Activated T-helper 17 cell treated with anti-CD3 and anti-CD28 coated beads, Interleukin-2, amount 50 U/mL, for 72 hours (primary cell): ENCODE measurements at regions not wholly inside any gene's neighbourhood (a gene's known extent, or its start where the extent isn't known, plus 50 kb on each side); places are given as distances from the start of the nearest gene placed in this dataset.
"Not testable (repeated sequence)": the region's sequence is repeated elsewhere in the genome, so short reads cannot be mapped to it uniquely, and the experiment has no call there.

Experiments used
- ATAC-seq: fragments of 150-1000 bp; cut with Tn5 transposase; replicated peaks from 2 replicates; pipeline ENCODE4 v1.10.0; 2021; ENCODE audit warnings: mild to moderate bottlenecking, moderate library complexity
- H3K27ac Mint-ChIP-seq: one replicate; pipeline ENCODE4 v1.8.0; 2022; ENCODE audit warnings: mixed read lengths
- H3K27me3 Mint-ChIP-seq: one replicate; pipeline ENCODE4 v1.8.0; 2022; ENCODE audit warnings: mixed read lengths
- H3K36me3 Mint-ChIP-seq: one replicate; pipeline ENCODE4 v1.8.0; 2022; ENCODE audit warnings: low read depth, mild to moderate bottlenecking, mixed read lengths
- H3K4me1 Mint-ChIP-seq: one replicate; pipeline ENCODE4 v1.8.0; 2022; ENCODE audit warnings: mixed read lengths
- H3K4me3 Mint-ChIP-seq: one replicate; pipeline ENCODE4 v1.8.0; 2022; ENCODE audit warnings: mild to moderate bottlenecking, mixed read lengths
- H3K9me3 Mint-ChIP-seq: one replicate; pipeline ENCODE4 v1.8.0; 2022; ENCODE audit warnings: mixed read lengths

- H3K4me1 Mint-ChIP-seq = no peaks in the 10 kb centered on the region
- no peak for ATAC-seq
Observed at GRCh38 chr13:59012731-59013130, 1151.0 kb downstream of the DIAPH3 start.

GRCh38 chr13:59016250-59016649 is 1147.5 kb downstream of the DIAPH3 start:
- H3K27me3 Mint-ChIP-seq = no peaks in the 10 kb centered on the region
- no peaks in the 10 kb centered on the region for H3K36me3 Mint-ChIP-seq
- no peaks in the 10 kb centered on the region for H3K4me1 Mint-ChIP-seq
- ATAC-seq = no peak
- no peak overlapping the region for H3K4me3 Mint-ChIP-seq
- H3K9me3 Mint-ChIP-seq = peaks cover 4% of the 10 kb centered on the region
- H3K27ac Mint-ChIP-seq = no peak overlapping the region

More at GRCh38 chr13:59012731-59013130, 1151.0 kb downstream of the DIAPH3 start:
- H3K27ac Mint-ChIP-seq = no peak overlapping the region
- H3K27me3 Mint-ChIP-seq = no peaks in the 10 kb centered on the region
- no peaks in the 10 kb centered on the region for H3K36me3 Mint-ChIP-seq
- peaks cover 4% of the 10 kb centered on the region for H3K9me3 Mint-ChIP-seq
- H3K4me3 Mint-ChIP-seq = no peak overlapping the region

- Mint-ChIP-seq H3K27me3 (no peaks in the 10 kb centered on the region), H3K27ac (no peak overlapping the region), H3K4me1 (no peaks in the 10 kb centered on the region), H3K36me3 (no peaks in the 10 kb centered on the region), H3K4me3 (no peak overlapping the region), H3K9me3 (peaks cover 5% of the 10 kb centered on the region)
- no peak for ATAC-seq
Observed at GRCh38 chr13:59024434-59024833, 1139.3 kb downstream of the DIAPH3 start.

GRCh38 chr13:59034198-59034597 is 1129.5 kb downstream of the DIAPH3 start:
- Mint-ChIP-seq H3K4me3 (no peak overlapping the region), H3K4me1 (no peaks in the 10 kb centered on the region), H3K9me3 (peaks cover 6% of the 10 kb centered on the region), H3K36me3 (no peaks in the 10 kb centered on the region), H3K27me3 (no peaks in the 10 kb centered on the region), H3K27ac (no peak overlapping the region)
- no peak for ATAC-seq

- Mint-ChIP-seq H3K4me3 (no peak overlapping the region), H3K9me3 (no peaks in the 10 kb centered on the region), H3K27ac (no peak overlapping the region), H3K4me1 (no peaks in the 10 kb centered on the region), H3K36me3 (no peaks in the 10 kb centered on the region), H3K27me3 (no peaks in the 10 kb centered on the region)
- no peak for ATAC-seq
Observed at GRCh38 chr13:59038824-59039223, 1124.9 kb downstream of the DIAPH3 start.

- no peaks in the 10 kb centered on the region for H3K36me3 Mint-ChIP-seq
- no peaks in the 10 kb centered on the region for H3K4me1 Mint-ChIP-seq
- H3K9me3 Mint-ChIP-seq = no peaks in the 10 kb centered on the region
- no peak for ATAC-seq
- H3K4me3 Mint-ChIP-seq = no peak overlapping the region
- H3K27ac Mint-ChIP-seq = no peak overlapping the region
- no peaks in the 10 kb centered on the region for H3K27me3 Mint-ChIP-seq
Observed at GRCh38 chr13:59043016-59043415, 1120.7 kb downstream of the DIAPH3 start.

- ATAC-seq = no peak
- Mint-ChIP-seq H3K36me3 (no peaks in the 10 kb centered on the region), H3K9me3 (peaks cover 7% of the 10 kb centered on the region)
Observed at GRCh38 chr13:59047546-59047945, 1116.2 kb downstream of the DIAPH3 start.

GRCh38 chr13:59061621-59062020 is 1102.1 kb downstream of the DIAPH3 start:
- H3K4me3 Mint-ChIP-seq = no peak overlapping the region
- no peak overlapping the region for H3K27ac Mint-ChIP-seq
- no peaks in the 10 kb centered on the region for H3K9me3 Mint-ChIP-seq
- no peak for ATAC-seq
- no peaks in the 10 kb centered on the region for H3K36me3 Mint-ChIP-seq
- no peaks in the 10 kb centered on the region for H3K27me3 Mint-ChIP-seq
- H3K4me1 Mint-ChIP-seq = no peaks in the 10 kb centered on the region

More at GRCh38 chr13:59047546-59047945, 1116.2 kb downstream of the DIAPH3 start:
- Mint-ChIP-seq H3K27ac (no peak overlapping the region), H3K4me3 (no peak overlapping the region), H3K4me1 (no peaks in the 10 kb centered on the region), H3K27me3 (peaks cover 3% of the 10 kb centered on the region)

GRCh38 chr13:59064042-59064441 is 1099.7 kb downstream of the DIAPH3 start:
- no peaks in the 10 kb centered on the region for H3K36me3 Mint-ChIP-seq
- no peak for ATAC-seq
- no peaks in the 10 kb centered on the region for H3K4me1 Mint-ChIP-seq
- no peaks in the 10 kb centered on the region for H3K27me3 Mint-ChIP-seq
- no peak overlapping the region for H3K4me3 Mint-ChIP-seq
- no peak overlapping the region for H3K27ac Mint-ChIP-seq
- no peaks in the 10 kb centered on the region for H3K9me3 Mint-ChIP-seq

GRCh38 chr13:59076386-59076785 is 1087.3 kb downstream of the DIAPH3 start:
- H3K4me1 Mint-ChIP-seq, H3K27ac Mint-ChIP-seq, H3K4me3 Mint-ChIP-seq, H3K36me3 Mint-ChIP-seq, ATAC-seq, H3K27me3 Mint-ChIP-seq: not testable (repeated sequence)
- peaks cover 13% of the 10 kb centered on the region for H3K9me3 Mint-ChIP-seq

GRCh38 chr13:59086147-59086546 is 1077.6 kb downstream of the DIAPH3 start:
- no peaks in the 10 kb centered on the region for H3K4me1 Mint-ChIP-seq
- ATAC-seq = no peak
- no peak overlapping the region for H3K27ac Mint-ChIP-seq
- H3K27me3 Mint-ChIP-seq = no peaks in the 10 kb centered on the region
- no peaks in the 10 kb centered on the region for H3K36me3 Mint-ChIP-seq
- H3K9me3 Mint-ChIP-seq = peaks cover 9% of the 10 kb centered on the region
- no peak overlapping the region for H3K4me3 Mint-ChIP-seq

GRCh38 chr13:59088716-59089115 is 1075.0 kb downstream of the DIAPH3 start:
- ATAC-seq = no peak
- no peaks in the 10 kb centered on the region for H3K4me1 Mint-ChIP-seq
- no peaks in the 10 kb centered on the region for H3K36me3 Mint-ChIP-seq
- H3K27me3 Mint-ChIP-seq = no peaks in the 10 kb centered on the region
- H3K4me3 Mint-ChIP-seq = no peak overlapping the region
- peaks cover 9% of the 10 kb centered on the region for H3K9me3 Mint-ChIP-seq
- H3K27ac Mint-ChIP-seq = no peak overlapping the region

- H3K4me1 Mint-ChIP-seq = no peaks in the 10 kb centered on the region
- H3K27ac Mint-ChIP-seq = no peak overlapping the region
- no peaks in the 10 kb centered on the region for H3K9me3 Mint-ChIP-seq
- ATAC-seq = no peak
- no peaks in the 10 kb centered on the region for H3K36me3 Mint-ChIP-seq
- no peak overlapping the region for H3K4me3 Mint-ChIP-seq
- no peaks in the 10 kb centered on the region for H3K27me3 Mint-ChIP-seq
Observed at GRCh38 chr13:59094181-59094580, 1069.5 kb downstream of the DIAPH3 start.

- Mint-ChIP-seq H3K27me3 (no peaks in the 10 kb centered on the region), H3K9me3 (no peaks in the 10 kb centered on the region), H3K4me3 (no peak overlapping the region), H3K27ac (no peak overlapping the region), H3K4me1 (no peaks in the 10 kb centered on the region), H3K36me3 (no peaks in the 10 kb centered on the region)
- no peak for ATAC-seq
Observed at GRCh38 chr13:59099182-59099974, 1064.3 kb downstream of the DIAPH3 start.

- H3K9me3 Mint-ChIP-seq = peaks cover 14% of the 10 kb centered on the region
- H3K4me3 Mint-ChIP-seq = no peak overlapping the region
- no peak overlapping the region for H3K27ac Mint-ChIP-seq
- no peaks in the 10 kb centered on the region for H3K36me3 Mint-ChIP-seq
- no peaks in the 10 kb centered on the region for H3K4me1 Mint-ChIP-seq
- no peak for ATAC-seq
- H3K27me3 Mint-ChIP-seq = peaks cover 5% of the 10 kb centered on the region
Observed at GRCh38 chr13:59103004-59103768, 1060.5 kb downstream of the DIAPH3 start.
